K562 (cell line): ENCODE measurements at regions not wholly inside any gene's neighbourhood (a gene's known extent, or its start where the extent isn't known, plus 50 kb on each side); places are given as distances from the start of the nearest gene placed in this dataset.

Experiments used
- HDAC3 ChIP-seq: fragments of 450-650 bp; IDR thresholded peaks from 2 replicates; pipeline ENCODE4 v1.6.1; 2018; ENCODE audit warnings: borderline replicate concordance, mild to moderate bottlenecking, moderate library complexity; ENCODE audit not compliant: partially characterized antibody
- LEF1 ChIP-seq: fragments of 450-650 bp; IDR thresholded peaks from 2 replicates; pipeline ENCODE4 v1.6.1; 2016; ENCODE audit warnings: mild to moderate bottlenecking
- MEF2A ChIP-seq: IDR thresholded peaks from 2 replicates; pipeline ENCODE4 v1.6.1; 2011; ENCODE audit warnings: low read depth, mild to moderate bottlenecking, low read length, moderate library complexity; ENCODE audit not compliant: control insufficient read depth
- TF ChIP-seq, protein P1 (sequence below): fragments of 450-650 bp; IDR thresholded peaks from 2 replicates; pipeline ENCODE4 v1.6.1; 2016; ENCODE audit warnings: low read depth
- TF ChIP-seq, protein P2 (sequence below): fragments of 450-650 bp; IDR thresholded peaks from 2 replicates; pipeline ENCODE4 v1.6.1; 2017; ENCODE audit warnings: mild to moderate bottlenecking, moderate library complexity

DNA sequence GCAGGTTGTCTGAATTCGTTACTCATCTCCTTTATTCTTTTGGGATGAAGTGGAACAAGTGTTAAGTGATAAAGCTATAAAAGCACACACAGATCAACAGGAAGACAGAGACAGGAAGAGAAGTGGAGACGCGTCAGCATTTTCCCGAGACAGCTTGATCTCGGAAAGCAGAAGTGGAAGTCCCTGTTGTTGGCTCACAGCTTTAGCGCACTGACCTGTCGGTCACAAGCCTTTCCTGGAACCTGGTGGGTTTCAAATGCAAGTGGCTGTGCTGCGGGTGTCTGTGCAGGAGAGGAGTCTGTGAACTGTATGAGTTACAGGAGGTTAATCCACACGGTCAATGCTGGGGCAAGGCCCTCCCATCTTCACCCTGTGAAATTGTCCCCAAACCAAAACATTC is 116.6 kb upstream of the PELI1 start (continued):
- TF ChIP-seq, protein P1, sequence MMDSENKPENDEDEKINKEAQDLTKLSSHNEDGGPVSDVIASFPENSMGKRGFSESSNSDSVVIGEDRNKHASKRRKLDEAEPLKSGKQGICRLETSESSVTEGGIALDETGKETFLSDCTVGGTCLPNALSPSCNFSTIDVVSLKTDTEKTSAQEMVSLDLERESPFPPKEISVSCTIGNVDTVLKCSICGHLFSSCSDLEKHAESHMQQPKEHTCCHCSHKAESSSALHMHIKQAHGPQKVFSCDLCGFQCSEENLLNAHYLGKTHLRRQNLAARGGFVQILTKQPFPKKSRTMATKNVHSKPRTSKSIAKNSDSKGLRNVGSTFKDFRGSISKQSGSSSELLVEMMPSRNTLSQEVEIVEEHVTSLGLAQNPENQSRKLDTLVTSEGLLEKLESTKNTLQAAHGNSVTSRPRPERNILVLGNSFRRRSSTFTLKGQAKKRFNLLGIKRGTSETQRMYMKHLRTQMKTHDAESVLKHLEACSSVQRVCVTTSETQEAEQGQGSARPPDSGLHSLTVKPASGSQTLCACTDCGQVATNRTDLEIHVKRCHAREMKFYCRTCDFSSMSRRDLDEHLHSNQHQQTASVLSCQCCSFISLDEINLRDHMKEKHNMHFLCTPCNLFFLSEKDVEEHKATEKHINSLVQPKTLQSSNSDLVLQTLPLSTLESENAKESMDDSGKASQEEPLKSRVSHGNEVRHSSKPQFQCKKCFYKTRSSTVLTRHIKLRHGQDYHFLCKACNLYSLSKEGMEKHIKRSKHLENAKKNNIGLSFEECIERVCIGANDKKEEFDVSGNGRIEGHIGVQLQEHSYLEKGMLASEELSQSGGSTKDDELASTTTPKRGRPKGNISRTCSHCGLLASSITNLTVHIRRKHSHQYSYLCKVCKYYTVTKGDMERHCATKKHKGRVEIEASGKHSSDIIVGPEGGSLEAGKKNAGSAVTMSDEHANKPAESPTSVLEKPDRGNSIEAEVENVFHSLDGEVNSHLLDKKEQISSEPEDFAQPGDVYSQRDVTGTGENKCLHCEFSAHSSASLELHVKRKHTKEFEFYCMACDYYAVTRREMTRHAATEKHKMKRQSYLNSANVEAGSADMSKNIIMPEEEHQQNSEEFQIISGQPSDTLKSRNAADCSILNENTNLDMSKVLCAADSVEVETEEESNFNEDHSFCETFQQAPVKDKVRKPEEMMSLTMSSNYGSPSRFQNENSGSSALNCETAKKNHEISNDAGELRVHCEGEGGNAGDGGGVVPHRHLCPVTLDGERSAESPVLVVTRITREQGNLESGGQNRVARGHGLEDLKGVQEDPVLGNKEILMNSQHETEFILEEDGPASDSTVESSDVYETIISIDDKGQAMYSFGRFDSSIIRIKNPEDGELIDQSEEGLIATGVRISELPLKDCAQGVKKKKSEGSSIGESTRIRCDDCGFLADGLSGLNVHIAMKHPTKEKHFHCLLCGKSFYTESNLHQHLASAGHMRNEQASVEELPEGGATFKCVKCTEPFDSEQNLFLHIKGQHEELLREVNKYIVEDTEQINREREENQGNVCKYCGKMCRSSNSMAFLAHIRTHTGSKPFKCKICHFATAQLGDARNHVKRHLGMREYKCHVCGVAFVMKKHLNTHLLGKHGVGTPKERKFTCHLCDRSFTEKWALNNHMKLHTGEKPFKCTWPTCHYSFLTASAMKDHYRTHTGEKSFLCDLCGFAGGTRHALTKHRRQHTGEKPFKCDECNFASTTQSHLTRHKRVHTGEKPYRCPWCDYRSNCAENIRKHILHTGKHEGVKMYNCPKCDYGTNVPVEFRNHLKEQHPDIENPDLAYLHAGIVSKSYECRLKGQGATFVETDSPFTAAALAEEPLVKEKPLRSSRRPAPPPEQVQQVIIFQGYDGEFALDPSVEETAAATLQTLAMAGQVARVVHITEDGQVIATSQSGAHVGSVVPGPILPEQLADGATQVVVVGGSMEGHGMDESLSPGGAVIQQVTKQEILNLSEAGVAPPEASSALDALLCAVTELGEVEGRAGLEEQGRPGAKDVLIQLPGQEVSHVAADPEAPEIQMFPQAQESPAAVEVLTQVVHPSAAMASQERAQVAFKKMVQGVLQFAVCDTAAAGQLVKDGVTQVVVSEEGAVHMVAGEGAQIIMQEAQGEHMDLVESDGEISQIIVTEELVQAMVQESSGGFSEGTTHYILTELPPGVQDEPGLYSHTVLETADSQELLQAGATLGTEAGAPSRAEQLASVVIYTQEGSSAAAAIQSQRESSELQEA, result no peak
- no peak for TF ChIP-seq MEF2A
- TF ChIP-seq LEF1, result peak; percentile 45; the same call in 1 of the 2 replicates
- TF ChIP-seq, protein P2, sequence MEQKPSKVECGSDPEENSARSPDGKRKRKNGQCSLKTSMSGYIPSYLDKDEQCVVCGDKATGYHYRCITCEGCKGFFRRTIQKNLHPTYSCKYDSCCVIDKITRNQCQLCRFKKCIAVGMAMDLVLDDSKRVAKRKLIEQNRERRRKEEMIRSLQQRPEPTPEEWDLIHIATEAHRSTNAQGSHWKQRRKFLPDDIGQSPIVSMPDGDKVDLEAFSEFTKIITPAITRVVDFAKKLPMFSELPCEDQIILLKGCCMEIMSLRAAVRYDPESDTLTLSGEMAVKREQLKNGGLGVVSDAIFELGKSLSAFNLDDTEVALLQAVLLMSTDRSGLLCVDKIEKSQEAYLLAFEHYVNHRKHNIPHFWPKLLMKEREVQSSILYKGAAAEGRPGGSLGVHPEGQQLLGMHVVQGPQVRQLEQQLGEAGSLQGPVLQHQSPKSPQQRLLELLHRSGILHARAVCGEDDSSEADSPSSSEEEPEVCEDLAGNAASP, result no peak
- TF ChIP-seq HDAC3, result no peak
